Activated CD4-positive, alpha-beta T cell treated with anti-CD3 and anti-CD28 coated beads, Interleukin-2, amount 10 ng/mL, durations not matched to agents 7 days and 5 days (primary cell): ENCODE measurements at regions not wholly inside any gene's neighbourhood (a gene's known extent, or its start where the extent isn't known, plus 50 kb on each side); places are given as distances from the start of the nearest gene placed in this dataset.
"Not testable (repeated sequence)": the region's sequence is repeated elsewhere in the genome, so short reads cannot be mapped to it uniquely, and the experiment has no call there.

ENCODE experiments used
- CTCF ChIA-PET: fragments of 350-600 bp; sonication (Branson Sonifier 250); formaldehyde crosslinking; loops from one replicate; lab custom pipeline; 2021; ENCODE audit warnings: antibody characterized with exemption; lab: Charles Lee
- POLR2A ChIA-PET: fragments of 350-600 bp; sonication (Branson Sonifier 250); formaldehyde crosslinking; loops from one replicate; lab custom pipeline; 2021; ENCODE audit warnings: antibody characterized with exemption; lab: Charles Lee
- DNase-seq: peaks from one replicate; pipeline ENCODE4 v3.0.0-alpha.2; 2020
- H3K27ac Mint-ChIP-seq: one replicate; pipeline ENCODE4 v1.8.0; 2021; ENCODE audit warnings: mild to moderate bottlenecking, moderate library complexity, mixed read lengths
- H3K27me3 Mint-ChIP-seq: one replicate; pipeline ENCODE4 v1.8.0; 2021; ENCODE audit warnings: mixed read lengths
- H3K36me3 Mint-ChIP-seq: one replicate; pipeline ENCODE4 v1.8.0; 2021; ENCODE audit warnings: low read depth, mixed read lengths
- H3K4me1 Mint-ChIP-seq: one replicate; pipeline ENCODE4 v1.8.0; 2021; ENCODE audit warnings: mixed read lengths
- H3K4me3 Mint-ChIP-seq: one replicate; pipeline ENCODE4 v1.8.0; 2021; ENCODE audit warnings: mild to moderate bottlenecking, moderate library complexity, mixed read lengths
- H3K9me3 Mint-ChIP-seq: one replicate; pipeline ENCODE4 v1.8.0; 2021; ENCODE audit warnings: mixed read lengths

- CTCF ChIA-PET, result no interaction called here
- POLR2A ChIA-PET, result no interaction called here
- Mint-ChIP-seq H3K27me3 (no peaks in the 10 kb centered on the region), H3K9me3 (no peaks in the 10 kb centered on the region), H3K4me3 (no peak overlapping the region), H3K36me3 (no peaks in the 10 kb centered on the region), H3K4me1 (no peaks in the 10 kb centered on the region), H3K27ac (no peak overlapping the region)
- no peak for DNase-seq
These were observed 65.5 kb downstream of the RBMY1A1 start for GRCh38 chrY:21600170-21600569.

- Mint-ChIP-seq H3K4me1 (no peaks in the 10 kb centered on the region), H3K4me3 (no peak overlapping the region), H3K9me3 (no peaks in the 10 kb centered on the region), H3K27me3 (no peaks in the 10 kb centered on the region), H3K36me3 (no peaks in the 10 kb centered on the region), H3K27ac (no peak overlapping the region)
- POLR2A ChIA-PET, result no interaction called here
- DNase-seq, result no peak
- CTCF ChIA-PET, result no interaction called here
These were observed 66.8 kb downstream of the RBMY1A1 start for GRCh38 chrY:21601524-21601923.

- no peak overlapping the region for H3K27ac Mint-ChIP-seq
- no peak overlapping the region for H3K4me3 Mint-ChIP-seq
- H3K27me3 Mint-ChIP-seq, result no peaks in the 10 kb centered on the region
- ChIA-PET POLR2A (no interaction called here), CTCF (no interaction called here)
- no peaks in the 10 kb centered on the region for H3K4me1 Mint-ChIP-seq
- DNase-seq, result no peak
- no peaks in the 10 kb centered on the region for H3K9me3 Mint-ChIP-seq
- H3K36me3 Mint-ChIP-seq, result no peaks in the 10 kb centered on the region
These were observed 67.9 kb downstream of the RBMY1A1 start for GRCh38 chrY:21602590-21602989.

GRCh38 chrY:21636137-21636536 is 101.5 kb downstream of the RBMY1A1 start:
- DNase-seq, result no peak
- H3K9me3 Mint-ChIP-seq, result no peaks in the 10 kb centered on the region
- H3K4me3 Mint-ChIP-seq, result no peak overlapping the region
- no peaks in the 10 kb centered on the region for H3K36me3 Mint-ChIP-seq
- no peaks in the 10 kb centered on the region for H3K27me3 Mint-ChIP-seq
- ChIA-PET POLR2A (no interaction called here), CTCF (no interaction called here)
- H3K4me1 Mint-ChIP-seq, result no peaks in the 10 kb centered on the region
- H3K27ac Mint-ChIP-seq, result no peak overlapping the region

GRCh38 chrY:21650496-21650895 is 115.8 kb downstream of the RBMY1A1 start:
- Mint-ChIP-seq H3K36me3 (no peaks in the 10 kb centered on the region), H3K27me3 (no peaks in the 10 kb centered on the region), H3K27ac (no peak overlapping the region), H3K4me3 (no peak overlapping the region), H3K9me3 (no peaks in the 10 kb centered on the region), H3K4me1 (no peaks in the 10 kb centered on the region)
- CTCF ChIA-PET, result no interaction called here
- POLR2A ChIA-PET, result no interaction called here
- no peak for DNase-seq

- H3K27me3 Mint-ChIP-seq, H3K4me1 Mint-ChIP-seq, H3K4me3 Mint-ChIP-seq, H3K36me3 Mint-ChIP-seq, CTCF ChIA-PET, H3K9me3 Mint-ChIP-seq, POLR2A ChIA-PET, DNase-seq, H3K27ac Mint-ChIP-seq: not testable (repeated sequence)
These were observed 124.4 kb downstream of the RBMY1A1 start for GRCh38 chrY:21659057-21659456.

- H3K27me3 Mint-ChIP-seq, POLR2A ChIA-PET, H3K9me3 Mint-ChIP-seq, H3K27ac Mint-ChIP-seq, H3K4me1 Mint-ChIP-seq, H3K36me3 Mint-ChIP-seq, DNase-seq, CTCF ChIA-PET, H3K4me3 Mint-ChIP-seq: not testable (repeated sequence)
These were observed 144.9 kb downstream of the RBMY1A1 start for GRCh38 chrY:21679590-21679989.

GRCh38 chrY:21686369-21686768 is 151.7 kb downstream of the RBMY1A1 start:
- POLR2A ChIA-PET, CTCF ChIA-PET, H3K36me3 Mint-ChIP-seq, H3K4me1 Mint-ChIP-seq, H3K9me3 Mint-ChIP-seq, H3K27ac Mint-ChIP-seq, DNase-seq, H3K27me3 Mint-ChIP-seq, H3K4me3 Mint-ChIP-seq: not testable (repeated sequence)

- H3K27me3 Mint-ChIP-seq, H3K4me1 Mint-ChIP-seq, POLR2A ChIA-PET, H3K4me3 Mint-ChIP-seq, CTCF ChIA-PET, H3K9me3 Mint-ChIP-seq, DNase-seq, H3K36me3 Mint-ChIP-seq, H3K27ac Mint-ChIP-seq: not testable (repeated sequence)
These were observed 167.3 kb downstream of the RBMY1A1 start for GRCh38 chrY:21701951-21702350.

GRCh38 chrY:21702927-21703326 is 168.2 kb downstream of the RBMY1A1 start:
- H3K27me3 Mint-ChIP-seq, POLR2A ChIA-PET, H3K4me1 Mint-ChIP-seq, H3K27ac Mint-ChIP-seq, H3K36me3 Mint-ChIP-seq, CTCF ChIA-PET, H3K9me3 Mint-ChIP-seq, H3K4me3 Mint-ChIP-seq, DNase-seq: not testable (repeated sequence)

GRCh38 chrY:21705309-21705708 is 170.6 kb downstream of the RBMY1A1 start:
- no peaks in the 10 kb centered on the region for H3K9me3 Mint-ChIP-seq
- no peaks in the 10 kb centered on the region for H3K36me3 Mint-ChIP-seq
- ChIA-PET CTCF (no interaction called here), POLR2A (no interaction called here)
- H3K27me3 Mint-ChIP-seq, result no peaks in the 10 kb centered on the region
- no peak overlapping the region for H3K27ac Mint-ChIP-seq
- no peak overlapping the region for H3K4me3 Mint-ChIP-seq
- H3K4me1 Mint-ChIP-seq, result no peaks in the 10 kb centered on the region
- no peak for DNase-seq

GRCh38 chrY:21706611-21707010 is 171.9 kb downstream of the RBMY1A1 start:
- H3K27me3 Mint-ChIP-seq, H3K4me3 Mint-ChIP-seq, CTCF ChIA-PET, H3K4me1 Mint-ChIP-seq, H3K9me3 Mint-ChIP-seq, DNase-seq, POLR2A ChIA-PET, H3K36me3 Mint-ChIP-seq, H3K27ac Mint-ChIP-seq: not testable (repeated sequence)

GRCh38 chrY:21735489-21736060 is 158.8 kb downstream of the RBMY1D start:
- H3K27me3 Mint-ChIP-seq, CTCF ChIA-PET, H3K4me3 Mint-ChIP-seq, H3K4me1 Mint-ChIP-seq, DNase-seq, H3K27ac Mint-ChIP-seq, H3K9me3 Mint-ChIP-seq, H3K36me3 Mint-ChIP-seq, POLR2A ChIA-PET: not testable (repeated sequence)

GRCh38 chrY:21744998-21745397 is 149.3 kb downstream of the RBMY1D start:
- H3K4me1 Mint-ChIP-seq, H3K36me3 Mint-ChIP-seq, H3K27me3 Mint-ChIP-seq, H3K4me3 Mint-ChIP-seq, DNase-seq, H3K27ac Mint-ChIP-seq, CTCF ChIA-PET, POLR2A ChIA-PET, H3K9me3 Mint-ChIP-seq: not testable (repeated sequence)
